T47D (cell line): ENCODE measurements at regions not wholly inside any gene's neighbourhood (a gene's known extent, or its start where the extent isn't known, plus 50 kb on each side); places are given as distances from the start of the nearest gene placed in this dataset.
"Not testable (repeated sequence)": the region's sequence is repeated elsewhere in the genome, so short reads cannot be mapped to it uniquely, and the experiment has no call there.

ENCODE experiments used
- DNase-seq, 2 experiments: peaks; one replicate each; pipeline versions ENCODE4 v3.0.0 to v3.0.0-alpha.2; 2011 to 2012; ENCODE audit warnings: low read depth in 1 of 2, low spot score in 1 of 2
- JUND ChIP-seq: IDR thresholded peaks from 2 replicates; pipeline ENCODE4 v1.6.1; 2012; ENCODE audit warnings: low read depth
- in situ Hi-C: cut with HindIII; loops from 2 replicates; pipeline ENCODE4 v1.10.0; 2016; ENCODE audit warnings: low sequenced_read_pairs, low pct_unique_long_range_greater_than_20kb

GRCh38 chr3:135426508-135426907 is 539.0 kb upstream of the PPP2R3A start:
- in situ Hi-C loops, result no loop called here
- TF ChIP-seq JUND, result no peak
- DNase-seq, result no peak

- in situ Hi-C loops, result no loop called here
- no peak for DNase-seq
- no peak for TF ChIP-seq JUND
Observed at GRCh38 chr3:135432402-135432801, 533.1 kb upstream of the PPP2R3A start.

GRCh38 chr3:135438889-135439597 is 526.5 kb upstream of the PPP2R3A start:
- in situ Hi-C loops, DNase-seq: not testable (repeated sequence)

GRCh38 chr3:135439632-135440031 is 525.9 kb upstream of the PPP2R3A start:
- in situ Hi-C loops, DNase-seq: not testable (repeated sequence)

GRCh38 chr3:135440233-135440632 is 525.3 kb upstream of the PPP2R3A start:
- in situ Hi-C loops, result no loop called here
- no peak for DNase-seq
- TF ChIP-seq JUND, result no peak

- in situ Hi-C loops, result no loop called here
Observed at GRCh38 chr3:135440746-135441145, 524.8 kb upstream of the PPP2R3A start.

GRCh38 chr3:135444058-135444457 is 521.5 kb upstream of the PPP2R3A start:
- in situ Hi-C loops, result no loop called here
- no peak for DNase-seq
- TF ChIP-seq JUND, result no peak

More at GRCh38 chr3:135440746-135441145, 524.8 kb upstream of the PPP2R3A start:
- no peak for TF ChIP-seq JUND
- no peak for DNase-seq

GRCh38 chr3:135447483-135447882 is 518.0 kb upstream of the PPP2R3A start:
- in situ Hi-C loops, result no loop called here
- no peak for TF ChIP-seq JUND
- no peak for DNase-seq

GRCh38 chr3:135448520-135448919 is 517.0 kb upstream of the PPP2R3A start:
- in situ Hi-C loops, result no loop called here
- TF ChIP-seq JUND, result no peak
- no peak for DNase-seq

GRCh38 chr3:135449046-135449445 is 516.5 kb upstream of the PPP2R3A start:
- TF ChIP-seq JUND, result no peak
- in situ Hi-C loops, result no loop called here
- no peak for DNase-seq

GRCh38 chr3:135451037-135451785 is 514.3 kb upstream of the PPP2R3A start:
- in situ Hi-C loops, result no loop called here
- TF ChIP-seq JUND, result no peak
- no peak for DNase-seq

- no peak for DNase-seq
- TF ChIP-seq JUND, result no peak
- in situ Hi-C loops, result no loop called here
Observed at GRCh38 chr3:135452881-135453280, 512.6 kb upstream of the PPP2R3A start.

GRCh38 chr3:135453326-135453725 is 512.2 kb upstream of the PPP2R3A start:
- in situ Hi-C loops, result no loop called here
- no peak for DNase-seq
- no peak for TF ChIP-seq JUND
